ENCODE measurements at regions not wholly inside any gene's neighbourhood (a gene's known extent, or its start where the extent isn't known, plus 50 kb on each side); places are given as distances from the start of the nearest gene placed in this dataset.
"Not testable (repeated sequence)": the region's sequence is repeated elsewhere in the genome, so short reads cannot be mapped to it uniquely, and the experiment has no call there.

GRCh38 chr7:98731651-98732050 is 114.6 kb downstream of the NPTX2 start:
- no peak for TF ChIP-seq CTCF (IDR thresholded peaks at IDR 0.05; ENCODE audit: low read depth, low read length, missing control alignments)
- H3K4me3 ChIP-seq (replicated peaks; ENCODE audit: low read depth, low read length): no peak overlapping the region
- no peak for DNase-seq (ENCODE audit: extremely low read depth, low read depth)

- DNase-seq (ENCODE audit: extremely low read depth, low read depth): no peak
- peak; percentile 69 for TF ChIP-seq CTCF (IDR thresholded peaks at IDR 0.05; ENCODE audit: low read depth, low read length, missing control alignments)
- no peak overlapping the region for H3K4me3 ChIP-seq (replicated peaks; ENCODE audit: low read depth, low read length)
Measured at GRCh38 chr7:98733036-98733435, 116.0 kb downstream of the NPTX2 start.

GRCh38 chr7:98735801-98736200 is 118.7 kb downstream of the NPTX2 start:
- TF ChIP-seq CTCF (IDR thresholded peaks at IDR 0.05; ENCODE audit: low read depth, low read length, missing control alignments): no peak
- no peak for DNase-seq (ENCODE audit: extremely low read depth, low read depth)
- no peak overlapping the region for H3K4me3 ChIP-seq (replicated peaks; ENCODE audit: low read depth, low read length)

GRCh38 chr7:98736461-98736860 is 119.4 kb downstream of the NPTX2 start:
- DNase-seq (ENCODE audit: extremely low read depth, low read depth); H3K4me3 ChIP-seq (replicated peaks; ENCODE audit: low read depth, low read length): not testable (repeated sequence)

- DNase-seq (ENCODE audit: extremely low read depth, low read depth): no peak
- no peak overlapping the region for H3K4me3 ChIP-seq (replicated peaks; ENCODE audit: low read depth, low read length)
- no peak for TF ChIP-seq CTCF (IDR thresholded peaks at IDR 0.05; ENCODE audit: low read depth, low read length, missing control alignments)
Measured at GRCh38 chr7:98737176-98737575, 120.1 kb downstream of the NPTX2 start.

- H3K4me3 ChIP-seq (replicated peaks; ENCODE audit: low read depth, low read length): no peak overlapping the region
- DNase-seq (ENCODE audit: extremely low read depth, low read depth): no peak
- TF ChIP-seq CTCF (IDR thresholded peaks at IDR 0.05; ENCODE audit: low read depth, low read length, missing control alignments): no peak
Measured at GRCh38 chr7:98740643-98741042, 123.6 kb downstream of the NPTX2 start.

- TF ChIP-seq CTCF (IDR thresholded peaks at IDR 0.05; ENCODE audit: low read depth, low read length, missing control alignments): peak; percentile 93
- H3K4me3 ChIP-seq (replicated peaks; ENCODE audit: low read depth, low read length): no peak overlapping the region
- no peak for DNase-seq (ENCODE audit: extremely low read depth, low read depth)
Measured at GRCh38 chr7:98745722-98746318, 124.0 kb downstream of the TMEM130 start.
